ENCODE measurements at regions not wholly inside any gene's neighbourhood (a gene's known extent, or its start where the extent isn't known, plus 50 kb on each side); places are given as distances from the start of the nearest gene placed in this dataset.
"Not testable (repeated sequence)": the region's sequence is repeated elsewhere in the genome, so short reads cannot be mapped to it uniquely, and the experiment has no call there.

- no peak for DNase-seq
These were observed 197.2 kb downstream of the GRXCR1 start for GRCh38 chr4:43089730-43090129.

GRCh38 chr4:43103048-43103447 lies 210.5 kb downstream of the GRXCR1 start:
- DNase-seq: no peak

- no peak for DNase-seq
These were observed 219.6 kb downstream of the GRXCR1 start for GRCh38 chr4:43112139-43112538.

- no peak for DNase-seq
These were observed 220.7 kb downstream of the GRXCR1 start for GRCh38 chr4:43113196-43113595.

- DNase-seq: no peak
These were observed 234.1 kb downstream of the GRXCR1 start for GRCh38 chr4:43126595-43126994.

GRCh38 chr4:43130228-43131021 lies 237.9 kb downstream of the GRXCR1 start:
- DNase-seq: no peak

- DNase-seq: peak; percentile 30 to 68
These were observed 239.6 kb downstream of the GRXCR1 start for GRCh38 chr4:43132010-43132582.

GRCh38 chr4:43133566-43133965 lies 241.1 kb downstream of the GRXCR1 start:
- DNase-seq: no peak

GRCh38 chr4:43136752-43137151 lies 244.2 kb downstream of the GRXCR1 start:
- no peak for DNase-seq

GRCh38 chr4:43146198-43146597 lies 253.7 kb downstream of the GRXCR1 start:
- DNase-seq: no peak

- DNase-seq: no peak
These were observed 256.0 kb downstream of the GRXCR1 start for GRCh38 chr4:43148481-43148880.

GRCh38 chr4:43163101-43163792 lies 270.7 kb downstream of the GRXCR1 start:
- no peak for DNase-seq

GRCh38 chr4:43189741-43190140 lies 297.2 kb downstream of the GRXCR1 start:
- no peak for DNase-seq

- DNase-seq: not testable (repeated sequence)
These were observed 320.1 kb downstream of the GRXCR1 start for GRCh38 chr4:43212576-43212975.

GRCh38 chr4:43223820-43224219 lies 331.3 kb downstream of the GRXCR1 start:
- no peak for DNase-seq

GRCh38 chr4:43224559-43224958 lies 332.0 kb downstream of the GRXCR1 start:
- DNase-seq: no peak

- DNase-seq: no peak
These were observed 340.8 kb downstream of the GRXCR1 start for GRCh38 chr4:43233321-43233720.

- DNase-seq: no peak
These were observed 342.3 kb downstream of the GRXCR1 start for GRCh38 chr4:43234626-43235415.

- DNase-seq: no peak
These were observed 345.5 kb downstream of the GRXCR1 start for GRCh38 chr4:43238008-43238407.

- no peak for DNase-seq
These were observed 346.1 kb downstream of the GRXCR1 start for GRCh38 chr4:43238585-43238984.

GRCh38 chr4:43241104-43241503 lies 348.6 kb downstream of the GRXCR1 start:
- no peak for DNase-seq

- no peak for DNase-seq
These were observed 350.1 kb downstream of the GRXCR1 start for GRCh38 chr4:43242606-43243005.

- no peak for DNase-seq
These were observed 351.1 kb downstream of the GRXCR1 start for GRCh38 chr4:43243433-43244116.

Data from stimulated activated CD4-positive, alpha-beta T cell treated with anti-CD3 and anti-CD28 coated beads, Interleukin-2, amount 100 ng/mL, for 24 hours (primary cell).